ENCODE measurements at regions not wholly inside any gene's neighbourhood (a gene's known extent, or its start where the extent isn't known, plus 50 kb on each side); places are given as distances from the start of the nearest gene placed in this dataset.

DNA sequence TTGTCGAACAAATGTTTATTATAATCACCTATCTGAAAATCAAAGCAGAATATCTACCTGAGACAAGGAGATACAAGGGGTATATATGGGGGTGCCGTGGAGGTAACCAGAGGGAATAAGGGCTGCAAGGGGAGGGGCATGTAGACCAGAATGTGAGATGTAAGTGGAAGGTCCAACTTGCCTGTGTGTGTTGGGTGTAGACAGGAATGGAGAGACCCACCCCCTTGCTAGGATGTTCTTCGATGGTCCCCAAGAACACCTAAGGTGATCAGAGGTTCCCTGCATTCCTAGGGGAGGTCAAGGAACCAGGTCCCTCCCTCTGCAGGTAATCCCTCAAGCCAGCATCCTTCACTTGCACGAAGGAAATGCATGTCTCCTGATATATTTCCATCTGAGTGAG, 167.9 kb downstream of the DICER1 start:
- TF ChIP-seq POLR2AphosphoS5 (IDR thresholded peaks at IDR 0.05; ENCODE audit: low read depth, low read length) (no peak), SIN3A (IDR thresholded peaks at IDR 0.05; ENCODE audit: borderline replicate concordance, insufficient read depth, low read depth, low read length) (no peak)
- TF ChIP-seq, protein P1, sequence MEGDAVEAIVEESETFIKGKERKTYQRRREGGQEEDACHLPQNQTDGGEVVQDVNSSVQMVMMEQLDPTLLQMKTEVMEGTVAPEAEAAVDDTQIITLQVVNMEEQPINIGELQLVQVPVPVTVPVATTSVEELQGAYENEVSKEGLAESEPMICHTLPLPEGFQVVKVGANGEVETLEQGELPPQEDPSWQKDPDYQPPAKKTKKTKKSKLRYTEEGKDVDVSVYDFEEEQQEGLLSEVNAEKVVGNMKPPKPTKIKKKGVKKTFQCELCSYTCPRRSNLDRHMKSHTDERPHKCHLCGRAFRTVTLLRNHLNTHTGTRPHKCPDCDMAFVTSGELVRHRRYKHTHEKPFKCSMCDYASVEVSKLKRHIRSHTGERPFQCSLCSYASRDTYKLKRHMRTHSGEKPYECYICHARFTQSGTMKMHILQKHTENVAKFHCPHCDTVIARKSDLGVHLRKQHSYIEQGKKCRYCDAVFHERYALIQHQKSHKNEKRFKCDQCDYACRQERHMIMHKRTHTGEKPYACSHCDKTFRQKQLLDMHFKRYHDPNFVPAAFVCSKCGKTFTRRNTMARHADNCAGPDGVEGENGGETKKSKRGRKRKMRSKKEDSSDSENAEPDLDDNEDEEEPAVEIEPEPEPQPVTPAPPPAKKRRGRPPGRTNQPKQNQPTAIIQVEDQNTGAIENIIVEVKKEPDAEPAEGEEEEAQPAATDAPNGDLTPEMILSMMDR (IDR thresholded peaks at IDR 0.05), result no peak
- TF ChIP-seq, protein P2, sequence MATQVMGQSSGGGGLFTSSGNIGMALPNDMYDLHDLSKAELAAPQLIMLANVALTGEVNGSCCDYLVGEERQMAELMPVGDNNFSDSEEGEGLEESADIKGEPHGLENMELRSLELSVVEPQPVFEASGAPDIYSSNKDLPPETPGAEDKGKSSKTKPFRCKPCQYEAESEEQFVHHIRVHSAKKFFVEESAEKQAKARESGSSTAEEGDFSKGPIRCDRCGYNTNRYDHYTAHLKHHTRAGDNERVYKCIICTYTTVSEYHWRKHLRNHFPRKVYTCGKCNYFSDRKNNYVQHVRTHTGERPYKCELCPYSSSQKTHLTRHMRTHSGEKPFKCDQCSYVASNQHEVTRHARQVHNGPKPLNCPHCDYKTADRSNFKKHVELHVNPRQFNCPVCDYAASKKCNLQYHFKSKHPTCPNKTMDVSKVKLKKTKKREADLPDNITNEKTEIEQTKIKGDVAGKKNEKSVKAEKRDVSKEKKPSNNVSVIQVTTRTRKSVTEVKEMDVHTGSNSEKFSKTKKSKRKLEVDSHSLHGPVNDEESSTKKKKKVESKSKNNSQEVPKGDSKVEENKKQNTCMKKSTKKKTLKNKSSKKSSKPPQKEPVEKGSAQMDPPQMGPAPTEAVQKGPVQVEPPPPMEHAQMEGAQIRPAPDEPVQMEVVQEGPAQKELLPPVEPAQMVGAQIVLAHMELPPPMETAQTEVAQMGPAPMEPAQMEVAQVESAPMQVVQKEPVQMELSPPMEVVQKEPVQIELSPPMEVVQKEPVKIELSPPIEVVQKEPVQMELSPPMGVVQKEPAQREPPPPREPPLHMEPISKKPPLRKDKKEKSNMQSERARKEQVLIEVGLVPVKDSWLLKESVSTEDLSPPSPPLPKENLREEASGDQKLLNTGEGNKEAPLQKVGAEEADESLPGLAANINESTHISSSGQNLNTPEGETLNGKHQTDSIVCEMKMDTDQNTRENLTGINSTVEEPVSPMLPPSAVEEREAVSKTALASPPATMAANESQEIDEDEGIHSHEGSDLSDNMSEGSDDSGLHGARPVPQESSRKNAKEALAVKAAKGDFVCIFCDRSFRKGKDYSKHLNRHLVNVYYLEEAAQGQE (IDR thresholded peaks at IDR 0.05; ENCODE audit: insufficient read depth in 1 of 2, low read depth in 2 of 2, low read length in 1 of 2), result no peak
